Activated naive CD8-positive, alpha-beta T cell treated with anti-CD3 and anti-CD28 coated beads, Interleukin-2, amount 50 U/mL, for 24 hours (primary cell): ENCODE measurements at regions not wholly inside any gene's neighbourhood (a gene's known extent, or its start where the extent isn't known, plus 50 kb on each side); places are given as distances from the start of the nearest gene placed in this dataset.
A peak's percentile ranks its signal among the peaks of the same experiment; 100 is the strongest.
"Not testable (repeated sequence)": the region's sequence is repeated elsewhere in the genome, so short reads cannot be mapped to it uniquely, and the experiment has no call there.

ENCODE experiments used
- ATAC-seq: fragments of 150-1000 bp; cut with Tn5 transposase; one replicate; pipeline ENCODE4 v1.10.0; 2021
- DNase-seq: peaks from one replicate; pipeline ENCODE4 v3.0.0; 2021
- H3K27ac Mint-ChIP-seq: one replicate; pipeline ENCODE4 v1.8.0; 2021; ENCODE audit warnings: mild to moderate bottlenecking, mixed read lengths
- H3K27me3 Mint-ChIP-seq: one replicate; pipeline ENCODE4 v1.8.0; 2021; ENCODE audit warnings: mixed read lengths
- H3K36me3 Mint-ChIP-seq: one replicate; pipeline ENCODE4 v1.8.0; 2021; ENCODE audit warnings: low read depth, mixed read lengths
- H3K4me1 Mint-ChIP-seq: one replicate; pipeline ENCODE4 v1.8.0; 2021; ENCODE audit warnings: mixed read lengths
- H3K4me3 Mint-ChIP-seq: one replicate; pipeline ENCODE4 v1.8.0; 2021; ENCODE audit warnings: mild to moderate bottlenecking, moderate library complexity, mixed read lengths
- H3K9me3 Mint-ChIP-seq: one replicate; pipeline ENCODE4 v1.8.0; 2021; ENCODE audit warnings: mixed read lengths

DNA sequence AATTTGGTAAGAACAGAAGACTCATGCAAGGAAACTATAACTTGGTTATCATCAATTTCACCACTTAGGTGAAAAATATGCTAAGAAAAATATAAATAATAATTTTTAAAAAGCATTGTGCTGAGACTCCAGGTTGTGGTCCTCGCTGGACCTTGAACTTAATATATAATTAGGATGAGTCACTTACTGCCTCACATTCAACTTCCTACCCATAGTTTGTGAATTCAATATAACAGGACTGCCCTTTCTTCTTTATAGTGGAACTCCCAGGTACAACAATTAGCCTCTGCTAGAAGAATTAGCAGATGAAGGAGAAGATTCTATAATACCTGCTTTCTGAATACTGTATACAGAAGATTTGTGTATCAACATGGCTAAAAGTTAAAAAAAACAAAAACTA is 149.1 kb upstream of the SPRED1 start:
- Mint-ChIP-seq H3K4me3 (no peak overlapping the region), H3K4me1 (no peaks in the 10 kb centered on the region), H3K9me3 (peaks cover 4% of the 10 kb centered on the region), H3K27me3 (peaks cover 12% of the 10 kb centered on the region), H3K27ac (no peak overlapping the region), H3K36me3 (no peaks in the 10 kb centered on the region)
- DNase-seq (no peak), ATAC-seq (no peak)

DNA sequence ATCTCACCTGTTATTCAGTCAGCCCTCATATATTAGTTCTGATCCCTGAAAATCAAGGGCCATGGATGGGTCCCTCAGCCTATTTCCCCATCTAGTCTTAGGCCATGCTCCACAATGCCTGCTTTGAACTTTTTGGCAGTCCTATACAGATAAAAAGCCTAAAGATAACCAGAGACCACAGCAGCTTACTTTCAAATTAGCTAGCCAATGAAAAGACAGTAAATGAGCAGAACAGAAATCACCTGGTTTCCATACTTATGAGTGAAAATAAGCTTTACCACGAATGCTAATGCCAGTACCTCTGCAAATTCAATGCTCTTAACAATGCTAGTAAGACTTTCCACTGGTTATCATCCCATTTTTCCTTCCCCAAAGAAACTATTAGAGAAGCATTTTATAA is 141.6 kb upstream of the SPRED1 start:
- Mint-ChIP-seq H3K4me1 (peaks cover 2% of the 10 kb centered on the region), H3K27ac (no peak overlapping the region), H3K36me3 (no peaks in the 10 kb centered on the region), H3K4me3 (no peak overlapping the region), H3K27me3 (no peaks in the 10 kb centered on the region), H3K9me3 (no peaks in the 10 kb centered on the region)
- ATAC-seq, result no peak
- DNase-seq, result no peak

DNA sequence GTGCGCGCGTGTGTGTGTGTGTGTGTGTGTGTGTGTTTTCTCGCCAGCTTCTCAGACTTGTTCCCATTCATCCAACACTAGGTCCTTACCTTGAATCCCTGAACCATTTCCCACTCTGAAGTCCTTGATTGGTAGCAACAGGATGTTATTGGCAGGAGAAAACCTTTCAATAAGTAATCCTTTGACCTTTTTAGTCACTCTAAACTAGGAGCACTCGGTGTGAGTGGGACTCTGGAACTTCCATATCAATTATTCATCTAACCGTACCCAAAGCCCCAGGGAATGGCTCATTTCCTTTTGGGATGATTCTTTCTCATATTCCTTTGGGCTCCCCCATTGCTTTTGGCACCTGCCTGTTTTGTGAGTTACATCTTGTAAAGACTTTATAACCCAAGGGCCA is 140.2 kb upstream of the SPRED1 start:
- Mint-ChIP-seq H3K27ac (no peak overlapping the region), H3K4me3 (no peak overlapping the region), H3K4me1 (peaks cover 2% of the 10 kb centered on the region), H3K9me3 (no peaks in the 10 kb centered on the region), H3K36me3 (no peaks in the 10 kb centered on the region), H3K27me3 (no peaks in the 10 kb centered on the region)
- no peak for DNase-seq
- no peak for ATAC-seq

DNA sequence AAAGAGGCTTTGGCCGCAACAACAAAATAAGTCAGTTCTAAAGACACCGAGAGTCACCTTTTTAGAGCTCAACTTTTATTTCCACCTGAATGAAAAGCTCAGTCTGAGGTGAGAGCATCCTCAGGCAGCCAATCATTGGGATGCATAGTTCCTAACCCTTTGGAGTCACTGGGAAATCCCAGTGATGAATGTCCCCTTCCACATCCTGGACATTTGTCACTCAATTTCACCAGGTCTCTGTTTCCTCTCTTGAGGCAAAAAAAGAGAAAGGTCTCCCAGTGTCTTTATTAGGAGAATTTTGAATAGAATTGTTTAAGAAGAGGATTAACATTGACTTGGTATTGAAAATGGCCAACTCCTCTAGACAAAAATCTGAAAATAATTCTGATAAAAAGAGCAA is 137.5 kb upstream of the SPRED1 start:
- H3K27me3 Mint-ChIP-seq, result no peaks in the 10 kb centered on the region
- peaks cover 2% of the 10 kb centered on the region for H3K4me1 Mint-ChIP-seq
- no peak for DNase-seq
- no peaks in the 10 kb centered on the region for H3K36me3 Mint-ChIP-seq
- no peak overlapping the region for H3K4me3 Mint-ChIP-seq
- H3K27ac Mint-ChIP-seq, result no peak overlapping the region
- ATAC-seq, result no peak
- H3K9me3 Mint-ChIP-seq, result no peaks in the 10 kb centered on the region

DNA sequence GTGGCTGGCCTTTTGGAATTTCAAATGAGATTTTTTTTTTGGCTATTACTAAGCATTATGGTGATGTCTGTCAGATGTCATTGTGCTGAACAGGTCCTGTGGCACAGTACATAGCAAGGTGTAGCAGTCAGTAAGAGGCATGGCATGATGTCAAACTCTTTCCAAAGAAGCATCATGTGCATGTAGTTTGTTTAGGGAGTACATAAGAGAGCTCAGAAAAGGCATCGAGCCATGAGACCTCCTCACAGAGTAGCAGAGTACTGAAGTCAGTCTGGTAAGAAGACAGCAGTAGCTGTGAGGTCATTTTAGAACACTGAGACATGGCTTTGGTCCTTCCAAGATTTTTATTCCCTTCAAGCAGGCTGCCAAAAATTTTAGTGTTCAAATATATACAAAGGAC is 134.9 kb upstream of the SPRED1 start:
- H3K4me1 Mint-ChIP-seq, result no peaks in the 10 kb centered on the region

DNA sequence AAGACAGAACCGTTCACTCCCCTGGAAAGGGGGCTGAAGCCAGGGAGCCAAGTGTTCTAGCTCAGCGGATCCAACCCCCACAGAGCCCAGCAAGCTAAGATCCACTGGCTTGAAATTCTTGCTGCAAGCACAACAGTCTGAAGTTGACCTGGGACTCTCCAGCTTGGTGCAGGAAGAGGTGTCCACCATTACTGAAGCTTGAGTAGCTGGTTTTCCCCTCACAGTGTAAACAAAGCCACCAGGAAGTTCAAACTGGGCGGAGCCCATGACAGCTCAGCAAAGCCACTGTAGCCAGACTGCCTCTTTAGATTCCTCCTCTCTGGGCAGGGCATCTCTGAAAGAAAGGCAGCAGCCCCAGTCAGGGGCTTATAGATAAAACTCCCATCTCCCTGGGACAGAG is 132.8 kb upstream of the SPRED1 start:
- H3K4me3 Mint-ChIP-seq, result not testable (repeated sequence)

More for the DNA sequence above, 134.9 kb upstream of the SPRED1 start:
- no peak overlapping the region for H3K4me3 Mint-ChIP-seq
- DNase-seq (no peak), ATAC-seq (no peak)
- peaks cover 14% of the 10 kb centered on the region for H3K9me3 Mint-ChIP-seq
- no peak overlapping the region for H3K27ac Mint-ChIP-seq
- no peaks in the 10 kb centered on the region for H3K36me3 Mint-ChIP-seq
- peaks cover 8% of the 10 kb centered on the region for H3K27me3 Mint-ChIP-seq

DNA sequence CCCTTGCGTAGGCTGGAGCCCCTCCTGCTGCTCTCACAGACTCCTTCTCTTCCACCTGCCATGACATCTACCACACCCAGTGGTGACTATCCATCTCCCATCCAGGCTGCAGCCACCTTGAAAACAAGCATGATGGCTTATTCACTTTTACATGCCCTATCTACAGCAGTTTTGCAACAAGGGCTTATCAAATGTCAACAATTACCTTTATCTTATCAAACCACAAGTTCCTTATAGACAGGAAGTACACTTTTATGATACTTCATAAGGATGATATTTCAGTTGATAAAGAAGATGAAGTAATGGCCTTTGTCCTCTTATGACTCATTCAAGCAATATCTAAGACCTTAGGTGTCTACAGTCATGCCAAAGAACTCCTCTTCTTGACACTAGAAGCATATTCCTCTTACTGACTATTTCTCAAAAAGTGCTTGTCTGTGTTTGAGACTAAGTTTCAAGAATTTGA is 125.3 kb upstream of the SPRED1 start:
- Mint-ChIP-seq H3K4me1 (peaks cover 25% of the 10 kb centered on the region), H3K9me3 (peaks cover 7% of the 10 kb centered on the region), H3K27me3 (peaks cover 31% of the 10 kb centered on the region), H3K36me3 (no peaks in the 10 kb centered on the region), H3K27ac (no peak overlapping the region), H3K4me3 (no peak overlapping the region)
- ATAC-seq (no peak), DNase-seq (no peak)

More for the DNA sequence above, 132.8 kb upstream of the SPRED1 start:
- H3K36me3 Mint-ChIP-seq, H3K4me1 Mint-ChIP-seq, DNase-seq, H3K27ac Mint-ChIP-seq, ATAC-seq: not testable (repeated sequence)
- peaks cover 18% of the 10 kb centered on the region for H3K27me3 Mint-ChIP-seq
- peaks cover 16% of the 10 kb centered on the region for H3K9me3 Mint-ChIP-seq

DNA sequence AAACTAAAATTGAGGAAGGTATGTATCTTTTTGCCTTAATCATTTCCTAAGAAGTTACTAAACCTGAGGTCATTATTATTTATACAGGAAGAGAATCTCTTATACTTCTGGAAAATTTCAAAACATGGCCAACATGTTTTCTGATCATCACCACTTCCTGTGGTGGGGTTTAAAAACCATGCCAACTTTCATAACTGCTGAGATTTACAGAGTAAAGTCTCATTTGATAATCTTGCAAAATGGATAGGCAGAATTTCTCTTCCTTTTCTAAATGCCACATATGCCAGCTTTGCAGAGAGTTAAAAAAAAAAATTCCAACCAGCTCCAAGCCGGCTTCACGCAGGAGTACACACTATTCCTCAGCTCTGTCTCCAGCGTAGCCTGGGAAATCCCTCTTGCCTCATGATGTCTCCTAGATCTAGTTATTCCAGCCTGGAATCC is 124.3 kb upstream of the SPRED1 start:
- Mint-ChIP-seq H3K36me3 (no peaks in the 10 kb centered on the region), H3K4me3 (no peak overlapping the region), H3K4me1 (peaks cover 25% of the 10 kb centered on the region), H3K9me3 (no peaks in the 10 kb centered on the region), H3K27ac (no peak overlapping the region), H3K27me3 (peaks cover 30% of the 10 kb centered on the region)
- ATAC-seq (no peak), DNase-seq (no peak)

DNA sequence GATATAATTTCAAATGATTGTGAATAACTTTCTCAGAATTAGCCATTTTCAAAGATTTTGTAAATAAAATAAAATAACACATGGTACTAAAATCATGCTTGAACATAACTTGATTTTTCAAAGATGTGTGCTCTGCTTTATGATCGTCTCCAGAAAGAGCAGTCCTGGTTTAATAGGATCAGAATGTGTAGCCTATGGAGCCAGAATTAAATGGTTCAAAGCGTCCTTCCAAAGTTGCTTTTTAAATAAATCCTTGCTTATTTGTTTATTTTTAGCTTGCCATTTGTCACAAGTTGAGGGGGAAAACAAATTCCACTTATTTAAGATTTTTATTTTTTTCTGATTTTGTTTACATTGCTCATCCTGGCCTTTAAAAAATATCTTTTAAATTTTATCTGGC is 123.7 kb upstream of the SPRED1 start:
- H3K27ac Mint-ChIP-seq, result no peak overlapping the region
- H3K4me3 Mint-ChIP-seq, result no peak overlapping the region

DNA sequence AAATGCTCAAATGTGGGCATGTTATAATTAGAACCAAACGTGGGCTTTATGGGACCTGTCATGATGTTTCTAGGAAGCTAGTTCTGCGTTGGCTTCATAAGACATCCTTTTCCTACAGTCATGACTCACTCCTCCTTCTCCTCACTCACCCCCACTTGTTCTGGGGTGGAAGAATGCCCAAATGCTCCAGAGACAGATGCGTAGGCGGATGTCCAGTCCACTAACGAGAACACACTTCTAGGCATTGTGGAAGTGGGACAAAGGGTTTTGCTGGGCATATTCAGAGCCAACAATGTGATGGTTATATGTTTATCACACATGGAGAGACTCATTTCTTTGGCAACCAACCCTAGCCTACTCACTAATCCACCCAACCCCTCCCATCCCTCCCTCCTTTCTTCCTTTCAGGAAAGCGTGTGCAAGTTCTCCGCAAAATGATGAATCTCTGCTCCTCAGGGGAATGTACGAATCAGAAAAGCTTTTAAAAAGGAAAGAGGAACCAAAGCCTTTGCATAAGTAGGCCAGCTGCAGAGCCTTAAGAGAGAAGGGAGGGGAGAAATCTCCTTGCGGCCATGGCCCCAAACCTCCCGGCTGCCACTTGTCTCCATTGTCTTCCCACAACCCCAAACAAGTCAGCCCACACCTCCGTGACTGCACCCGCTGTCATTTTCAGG is 123.0 kb upstream of the SPRED1 start:
- peaks cover 25% of the 10 kb centered on the region for H3K4me1 Mint-ChIP-seq
- H3K27ac Mint-ChIP-seq, result peak overlapping the region; percentile 43
- H3K4me3 Mint-ChIP-seq, result no peak overlapping the region

More for the DNA sequence above, 123.7 kb upstream of the SPRED1 start:
- Mint-ChIP-seq H3K36me3 (no peaks in the 10 kb centered on the region), H3K27me3 (peaks cover 24% of the 10 kb centered on the region), H3K9me3 (no peaks in the 10 kb centered on the region), H3K4me1 (peaks cover 25% of the 10 kb centered on the region)
- ATAC-seq (no peak), DNase-seq (no peak)

DNA sequence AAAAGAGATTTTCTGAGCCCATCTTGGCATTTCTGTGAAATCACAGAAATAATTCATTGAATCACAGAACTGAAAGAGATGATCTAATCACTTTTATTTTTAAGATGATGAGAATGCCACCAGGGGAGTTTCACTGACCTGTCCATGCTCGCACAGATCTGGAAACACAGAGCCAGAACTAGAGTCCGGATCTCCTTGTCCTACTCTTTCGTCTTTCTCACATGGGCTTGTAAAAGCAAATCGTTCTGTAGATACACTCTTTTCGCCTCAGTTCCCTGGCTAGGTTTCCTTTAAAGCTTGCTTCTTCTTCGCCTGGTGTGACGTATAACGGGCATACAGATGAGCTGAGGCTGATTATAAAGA is 122.5 kb upstream of the SPRED1 start:
- DNase-seq (no peak), ATAC-seq (peak; percentile 25)
- Mint-ChIP-seq H3K4me3 (no peak overlapping the region), H3K27ac (peak overlapping the region; percentile 43), H3K9me3 (no peaks in the 10 kb centered on the region), H3K4me1 (peaks cover 25% of the 10 kb centered on the region), H3K27me3 (peaks cover 24% of the 10 kb centered on the region), H3K36me3 (no peaks in the 10 kb centered on the region)

More for the DNA sequence above, 123.0 kb upstream of the SPRED1 start:
- Mint-ChIP-seq H3K36me3 (no peaks in the 10 kb centered on the region), H3K9me3 (no peaks in the 10 kb centered on the region), H3K27me3 (peaks cover 24% of the 10 kb centered on the region)
- DNase-seq (peak; percentile 26), ATAC-seq (peak; percentile 56)

DNA sequence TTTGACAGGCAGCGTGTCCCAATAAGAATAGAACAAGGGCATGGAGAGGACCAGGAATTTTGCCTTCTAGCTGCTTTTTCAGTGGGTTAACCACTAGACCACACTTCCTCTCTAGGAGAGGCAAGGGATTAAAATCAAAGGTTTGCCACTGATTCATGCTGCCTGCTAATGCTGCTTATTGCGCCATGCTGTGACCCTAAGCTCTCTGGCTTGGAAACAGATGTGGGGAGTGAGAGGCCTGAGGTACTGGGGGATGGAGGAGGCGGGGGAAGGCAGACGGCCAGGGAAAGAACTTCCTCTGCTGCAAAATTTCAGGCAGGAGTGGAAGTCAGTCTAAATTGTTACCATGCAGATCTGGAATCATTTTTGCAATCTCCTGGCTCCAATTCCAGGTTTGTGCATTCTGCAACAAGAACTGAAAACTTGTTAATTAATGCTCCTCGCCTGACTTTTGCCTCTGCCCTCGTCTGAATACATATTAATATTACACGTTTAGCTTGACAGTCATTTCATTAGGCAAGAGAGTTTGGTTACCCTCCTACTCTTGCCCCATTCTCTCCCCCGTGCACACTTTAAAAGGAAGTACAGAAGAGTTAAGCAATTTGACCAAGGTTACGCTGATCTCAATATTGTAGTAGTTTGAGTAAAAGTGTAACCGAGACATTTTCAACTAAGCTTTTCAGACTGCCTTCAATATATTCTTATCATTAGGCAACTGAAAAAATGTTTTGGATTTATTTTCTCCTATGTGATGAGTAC is 121.7 kb upstream of the SPRED1 start:
- H3K36me3 Mint-ChIP-seq, result no peaks in the 10 kb centered on the region
- no peak overlapping the region for H3K4me3 Mint-ChIP-seq

DNA sequence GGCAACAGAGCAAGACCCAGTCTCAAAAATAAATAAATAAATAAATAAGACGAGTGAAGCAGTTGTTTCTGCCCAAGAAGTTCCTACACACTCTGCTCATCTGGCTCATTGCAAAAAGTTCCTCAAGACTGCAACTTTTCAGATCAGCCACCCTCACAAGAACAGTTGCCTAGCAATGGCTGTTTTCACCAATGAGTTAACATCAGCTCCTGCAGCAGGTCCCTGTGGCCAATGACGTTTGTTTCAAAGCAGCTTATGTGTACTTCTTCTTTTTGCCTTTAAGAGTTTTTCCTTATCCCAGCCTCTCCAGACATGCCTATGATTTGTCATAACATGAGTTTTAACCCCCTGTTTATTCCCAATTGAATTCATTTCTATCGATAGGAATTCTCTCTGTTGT is 118.4 kb upstream of the SPRED1 start:
- Mint-ChIP-seq H3K27ac (no peak overlapping the region), H3K9me3 (no peaks in the 10 kb centered on the region), H3K4me3 (no peak overlapping the region), H3K4me1 (peaks cover 15% of the 10 kb centered on the region), H3K36me3 (no peaks in the 10 kb centered on the region), H3K27me3 (peaks cover 20% of the 10 kb centered on the region)
- DNase-seq (no peak), ATAC-seq (no peak)

More for the DNA sequence above, 121.7 kb upstream of the SPRED1 start:
- H3K27me3 Mint-ChIP-seq, result peaks cover 24% of the 10 kb centered on the region
- no peak for ATAC-seq
- peaks cover 25% of the 10 kb centered on the region for H3K4me1 Mint-ChIP-seq
- no peak overlapping the region for H3K27ac Mint-ChIP-seq
- no peak for DNase-seq
- no peaks in the 10 kb centered on the region for H3K9me3 Mint-ChIP-seq

DNA sequence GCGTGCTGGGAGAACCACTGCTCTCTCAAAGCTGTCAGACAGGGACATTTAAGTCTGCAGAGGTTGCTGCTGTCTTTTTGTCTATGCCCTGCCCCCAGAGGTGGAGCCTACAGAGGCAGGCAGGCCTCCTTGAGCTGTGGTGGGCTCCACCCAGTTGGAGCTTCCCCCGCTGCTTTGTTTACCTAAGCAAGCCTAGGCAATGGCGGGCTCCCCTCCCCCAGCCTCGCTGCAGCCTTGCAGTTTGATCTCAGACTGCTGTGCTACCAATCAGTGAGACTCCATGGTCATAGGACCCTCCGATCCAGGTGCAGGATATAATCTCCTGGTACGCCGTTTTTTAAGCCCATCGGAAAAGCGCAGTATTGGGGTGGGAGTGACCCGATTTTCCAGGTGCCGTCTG is 110.4 kb upstream of the SPRED1 start:
- not testable (repeated sequence) for H3K9me3 Mint-ChIP-seq, H3K4me3 Mint-ChIP-seq, H3K36me3 Mint-ChIP-seq, H3K27me3 Mint-ChIP-seq, DNase-seq, ATAC-seq, H3K27ac Mint-ChIP-seq, H3K4me1 Mint-ChIP-seq

DNA sequence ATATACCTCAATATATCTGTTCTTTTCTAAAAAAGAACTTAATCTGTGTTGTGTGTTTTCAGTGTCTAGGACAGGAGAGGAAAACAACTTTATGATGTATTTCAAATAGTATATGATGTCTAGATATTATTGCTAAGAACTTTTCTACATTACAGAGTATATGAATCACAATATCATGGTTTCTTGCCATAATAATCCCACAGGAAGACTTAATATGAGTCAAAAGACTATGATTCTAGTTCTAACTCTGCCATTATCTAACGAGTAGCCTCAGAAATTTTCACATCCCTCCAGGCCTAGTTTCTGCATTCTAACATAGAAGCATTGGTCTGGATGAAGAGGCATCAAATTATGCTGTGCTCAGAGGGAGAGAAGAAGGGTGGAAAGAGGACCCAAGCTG is 107.7 kb upstream of the SPRED1 start:
- peaks cover 4% of the 10 kb centered on the region for H3K4me1 Mint-ChIP-seq
- peaks cover 12% of the 10 kb centered on the region for H3K9me3 Mint-ChIP-seq
- peaks cover 2% of the 10 kb centered on the region for H3K27me3 Mint-ChIP-seq
- DNase-seq (no peak), ATAC-seq (no peak)
- no peaks in the 10 kb centered on the region for H3K36me3 Mint-ChIP-seq
- H3K4me3 Mint-ChIP-seq, result no peak overlapping the region
- no peak overlapping the region for H3K27ac Mint-ChIP-seq
